ENCODE measurements at regions not wholly inside any gene's neighbourhood (a gene's known extent, or its start where the extent isn't known, plus 50 kb on each side); places are given as distances from the start of the nearest gene placed in this dataset.
A peak's percentile ranks its signal among the peaks of the same experiment; 100 is the strongest.

DNA sequence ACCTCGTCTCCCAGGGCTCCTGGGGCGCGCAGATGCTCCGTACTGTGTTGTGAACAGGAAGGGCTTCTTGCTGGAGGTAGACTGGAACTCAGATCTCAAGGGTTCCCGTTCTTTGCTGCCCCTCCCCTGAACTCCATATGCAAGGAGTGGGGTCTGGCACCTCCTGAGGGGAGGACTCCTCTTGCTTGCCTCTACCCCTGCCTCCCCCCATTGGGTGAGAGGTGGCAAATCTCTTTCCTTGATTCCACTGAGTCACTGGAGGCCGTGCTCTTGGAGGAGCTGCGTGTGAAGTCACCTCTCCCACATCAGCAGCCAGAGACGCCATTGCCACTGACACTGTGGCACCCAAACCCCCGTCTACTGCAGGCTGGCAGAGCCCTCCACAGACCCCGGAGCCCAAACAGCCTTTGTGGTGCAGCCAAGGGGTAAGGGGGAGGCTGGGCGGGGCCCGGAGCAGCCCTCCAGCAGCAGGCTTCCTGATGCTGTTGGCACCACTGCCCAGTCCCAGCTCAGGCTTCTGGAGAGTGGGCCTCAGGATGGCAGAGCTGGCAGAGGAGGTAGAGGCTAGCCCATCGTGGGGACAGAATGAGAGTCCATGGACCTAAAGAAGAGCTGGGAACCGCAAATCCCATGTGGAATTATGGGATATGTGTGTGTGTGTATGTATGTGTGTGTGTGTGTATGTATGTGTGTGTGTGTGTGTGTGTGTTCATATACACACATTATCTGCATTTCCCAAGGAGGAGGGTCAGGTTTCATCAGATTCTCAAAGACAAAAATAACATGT, 104.9 kb upstream of the RUNX3 start:
- no peak for DNase-seq

- DNase-seq, result no peak
These were observed 104.0 kb upstream of the RUNX3 start for GRCh38 chr1:25033828-25034705.

DNA sequence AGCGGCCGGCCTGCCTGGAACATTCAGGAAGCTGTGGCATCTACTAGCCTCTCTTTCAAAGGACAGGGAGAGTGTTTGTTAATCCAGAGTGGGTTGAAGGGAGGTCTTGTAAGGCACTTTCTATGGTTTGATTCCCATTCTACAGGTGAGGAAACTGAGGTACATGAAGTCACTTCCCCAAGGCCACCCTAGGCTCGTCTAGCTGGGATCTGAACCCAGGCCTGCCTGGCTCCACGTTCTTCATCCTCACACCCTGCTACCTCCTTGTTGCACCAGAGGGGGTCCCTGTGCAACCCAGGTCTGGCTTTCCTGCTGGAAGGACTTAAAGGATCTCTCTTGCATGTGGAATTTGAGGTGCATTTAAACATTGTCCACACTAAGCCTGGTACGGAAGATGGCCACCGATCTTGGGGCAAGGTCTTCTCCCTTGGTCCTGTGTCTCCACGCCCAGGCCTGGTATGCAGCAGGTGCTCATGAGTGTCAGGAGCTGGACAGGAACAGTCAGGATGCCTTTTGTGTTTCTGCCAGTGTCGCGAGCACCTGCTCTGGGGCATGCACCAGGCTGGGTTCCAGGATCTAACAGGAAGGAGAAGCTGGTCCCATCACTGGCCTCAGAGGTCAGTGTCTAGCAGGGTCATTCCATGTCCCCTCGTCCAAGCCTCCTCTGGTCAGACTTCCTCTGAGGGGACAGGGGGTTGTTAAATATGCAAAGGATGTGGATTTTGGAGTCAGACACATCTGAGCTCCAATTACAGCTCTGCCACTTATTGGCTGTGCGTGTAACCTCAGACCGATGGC, 103.2 kb upstream of the RUNX3 start:
- no peak for DNase-seq

- DNase-seq, result peak; percentile 27
These were observed 102.0 kb upstream of the RUNX3 start for GRCh38 chr1:25031966-25032667.

DNA sequence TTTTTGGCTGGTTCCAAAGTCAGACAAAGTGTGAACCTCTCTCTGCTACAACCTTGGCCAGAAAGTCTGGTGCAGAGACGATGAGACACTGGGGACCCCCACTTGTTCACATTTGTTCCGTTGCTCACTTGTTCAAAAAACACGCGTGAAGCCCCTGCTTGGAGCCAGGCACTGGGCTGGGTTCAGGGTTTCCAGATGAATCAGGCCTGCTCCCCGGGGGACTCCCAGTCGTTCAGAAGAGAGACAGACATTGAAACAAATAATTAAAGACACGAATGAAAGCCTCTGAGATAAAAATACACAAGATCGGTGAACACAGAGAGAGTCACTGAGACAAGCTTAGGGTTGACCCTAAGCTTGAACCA, 101.5 kb upstream of the RUNX3 start:
- peak; percentile 54 for DNase-seq

- DNase-seq, result peak; percentile 75
These were observed 100.9 kb upstream of the RUNX3 start for GRCh38 chr1:25030674-25031589.

- DNase-seq, result no peak
These were observed 99.9 kb upstream of the RUNX3 start for GRCh38 chr1:25030012-25030411.

GRCh38 chr1:25028907-25029599, 99.0 kb upstream of the RUNX3 start:
- DNase-seq, result no peak

DNA sequence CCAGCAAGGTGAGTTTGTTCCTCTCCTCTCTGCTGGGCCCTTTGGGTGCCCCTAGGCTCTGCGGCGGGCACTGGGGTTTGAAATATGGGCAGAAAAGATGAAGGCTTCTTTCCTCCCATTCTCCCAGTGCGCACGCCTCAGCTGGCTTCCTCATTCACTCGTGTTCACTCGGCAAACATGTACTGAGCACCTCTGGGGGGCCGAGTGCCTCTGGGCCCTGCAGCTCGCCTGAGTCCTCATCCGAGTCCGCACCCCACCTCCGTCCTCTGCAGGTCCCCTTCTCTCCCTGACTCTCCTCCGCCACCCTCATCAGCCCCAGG, 98.5 kb upstream of the RUNX3 start:
- no peak for DNase-seq

DNA sequence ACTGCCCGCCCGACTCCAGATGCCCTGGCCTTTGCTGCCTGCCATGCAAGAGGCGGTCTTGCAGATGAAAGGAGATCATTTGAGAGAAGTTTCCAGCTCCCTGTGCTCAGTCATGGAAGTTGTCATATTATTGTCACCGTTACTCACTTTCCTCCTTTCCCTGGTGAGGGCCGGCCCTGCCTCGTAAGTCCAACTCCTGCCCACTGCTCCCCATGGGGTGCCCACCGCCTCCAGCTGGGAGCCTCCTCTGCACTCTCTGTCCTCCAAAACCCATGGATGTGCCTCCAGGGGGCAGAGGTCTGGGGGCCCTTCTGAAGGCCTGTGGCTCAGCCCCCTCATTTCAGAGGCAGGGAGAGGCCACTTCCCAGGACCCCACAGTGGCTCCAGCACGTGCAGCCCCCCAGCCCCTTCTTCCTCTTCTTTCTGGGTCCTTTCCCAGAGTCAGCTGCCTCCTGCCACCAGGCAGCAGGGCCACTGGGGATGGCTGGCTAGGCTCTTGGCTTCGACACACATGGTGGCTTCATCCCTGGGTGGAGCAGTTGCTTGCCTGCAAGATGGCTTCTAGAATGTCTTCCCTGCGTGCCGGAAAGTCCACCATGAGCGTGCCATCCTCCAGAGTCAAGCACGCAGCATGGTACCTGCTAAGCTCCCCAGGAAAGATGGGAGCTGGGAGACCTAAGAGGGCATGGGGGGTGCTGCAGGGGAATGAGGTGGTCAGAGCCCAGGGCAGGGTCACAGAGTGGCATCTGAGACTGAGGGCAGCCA, 97.9 kb upstream of the RUNX3 start:
- DNase-seq, result no peak

- no peak for DNase-seq
These were observed 96.8 kb upstream of the RUNX3 start for GRCh38 chr1:25026730-25027450.

- DNase-seq, result no peak
These were observed 96.2 kb upstream of the RUNX3 start for GRCh38 chr1:25026304-25026703.

- DNase-seq, result no peak
These were observed 94.7 kb upstream of the RUNX3 start for GRCh38 chr1:25024615-25025350.

DNA sequence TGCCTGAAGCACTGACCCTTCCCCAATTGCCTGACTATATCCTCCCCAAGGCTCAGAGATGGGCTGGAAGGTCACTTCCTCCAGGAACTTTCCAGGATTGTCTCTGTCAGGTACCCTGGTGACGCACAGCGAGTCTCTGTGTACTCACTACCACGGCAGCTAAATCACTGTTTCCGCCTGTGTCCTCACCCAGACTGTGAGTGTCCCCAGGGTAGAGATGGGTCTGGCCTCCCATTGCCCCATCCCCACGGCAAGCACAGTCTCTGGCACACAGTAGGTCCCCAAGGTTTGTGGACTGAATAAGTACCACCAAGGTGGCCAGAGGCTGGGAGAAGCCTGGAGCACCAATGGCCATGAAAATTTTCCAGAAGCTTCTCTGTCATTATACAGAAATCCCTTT, 93.8 kb upstream of the RUNX3 start:
- DNase-seq, result no peak

GRCh38 chr1:25023190-25023578, 93.1 kb upstream of the RUNX3 start:
- DNase-seq, result no peak

- peak; percentile 87 for DNase-seq
These were observed 92.5 kb upstream of the RUNX3 start for GRCh38 chr1:25022361-25023189.

- no peak for DNase-seq
These were observed 91.6 kb upstream of the RUNX3 start for GRCh38 chr1:25021591-25022215.

Data from activated naive CD4-positive, alpha-beta T cell treated with anti-CD3 and anti-CD28 coated beads, Interleukin-2, amount 50 U/mL, for 16 hours (primary cell).